Cerebellar cortex (tissue), 1 donor: ENCODE measurements at regions not wholly inside any gene's neighbourhood (a gene's known extent, or its start where the extent isn't known, plus 50 kb on each side); places are given as distances from the start of the nearest gene placed in this dataset.

Experiments used
- DNase-seq: peaks from one replicate; pipeline ENCODE4 v3.0.0-alpha.2; 2015; ENCODE audit warnings: low spot score

- peak; percentile 17 for DNase-seq
These were observed 230.5 kb downstream of the IDS start for GRCh38 chrX:149274516-149275105.

DNA sequence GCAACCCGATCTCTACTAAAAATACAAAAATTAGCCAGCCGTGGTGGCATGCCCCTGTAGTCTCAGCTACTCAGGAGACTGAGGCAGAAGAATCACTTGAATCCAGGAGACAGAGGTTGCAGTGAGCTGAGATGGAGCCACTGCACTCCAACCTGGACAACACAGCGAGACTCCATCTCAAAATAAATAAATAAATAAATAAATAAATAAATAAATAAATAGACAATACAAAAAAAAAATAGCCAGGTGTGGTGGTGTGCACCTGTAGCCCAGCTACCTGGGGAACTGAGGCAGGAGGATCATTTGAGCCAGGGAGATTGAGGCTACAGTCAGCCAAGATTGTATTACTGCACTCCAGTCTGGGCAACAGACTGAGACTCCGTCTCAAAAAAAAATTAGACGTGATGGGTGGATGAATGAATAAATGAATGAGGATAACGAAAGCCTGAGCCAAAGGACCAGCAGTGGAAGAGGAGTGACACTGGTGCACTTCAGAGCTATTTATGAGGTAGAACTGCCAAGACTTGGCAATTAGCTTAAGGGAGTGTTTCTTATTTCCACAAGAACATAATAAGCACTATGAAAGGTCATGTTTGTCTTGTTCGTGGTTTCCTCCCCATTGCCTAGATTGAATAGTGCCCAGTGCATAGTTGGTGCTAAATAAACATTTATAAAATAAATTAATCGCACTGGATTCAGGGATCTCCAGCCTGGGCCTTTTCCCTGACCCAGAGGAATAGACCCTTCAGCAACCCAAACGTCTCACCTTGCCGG lies 232.2 kb downstream of the IDS start:
- no peak for DNase-seq

GRCh38 chrX:149267878-149268813 lies 237.0 kb downstream of the IDS start:
- DNase-seq, result no peak

- no peak for DNase-seq
These were observed 243.0 kb downstream of the IDS start for GRCh38 chrX:149262086-149262485.

DNA sequence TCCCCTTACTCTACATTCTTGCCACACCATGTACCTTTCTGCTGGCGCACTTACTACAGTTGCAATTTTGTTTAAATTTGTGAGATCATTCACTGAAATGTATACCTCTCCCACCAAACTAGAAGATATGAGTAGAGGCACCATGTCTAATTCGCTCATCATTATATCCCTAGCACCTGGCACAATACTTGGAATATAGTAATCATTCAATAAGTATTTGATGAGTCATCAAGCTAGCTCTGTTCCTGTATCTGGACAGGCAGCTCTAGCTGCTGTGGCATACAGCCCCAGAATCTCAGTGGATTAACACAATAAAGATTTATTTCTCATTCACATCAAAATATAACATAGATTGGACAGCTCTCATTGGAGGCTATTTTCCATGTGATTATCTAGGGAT lies 245.9 kb downstream of the IDS start:
- DNase-seq, result no peak

- DNase-seq, result no peak
These were observed 249.2 kb downstream of the IDS start for GRCh38 chrX:149255860-149256259.

DNA sequence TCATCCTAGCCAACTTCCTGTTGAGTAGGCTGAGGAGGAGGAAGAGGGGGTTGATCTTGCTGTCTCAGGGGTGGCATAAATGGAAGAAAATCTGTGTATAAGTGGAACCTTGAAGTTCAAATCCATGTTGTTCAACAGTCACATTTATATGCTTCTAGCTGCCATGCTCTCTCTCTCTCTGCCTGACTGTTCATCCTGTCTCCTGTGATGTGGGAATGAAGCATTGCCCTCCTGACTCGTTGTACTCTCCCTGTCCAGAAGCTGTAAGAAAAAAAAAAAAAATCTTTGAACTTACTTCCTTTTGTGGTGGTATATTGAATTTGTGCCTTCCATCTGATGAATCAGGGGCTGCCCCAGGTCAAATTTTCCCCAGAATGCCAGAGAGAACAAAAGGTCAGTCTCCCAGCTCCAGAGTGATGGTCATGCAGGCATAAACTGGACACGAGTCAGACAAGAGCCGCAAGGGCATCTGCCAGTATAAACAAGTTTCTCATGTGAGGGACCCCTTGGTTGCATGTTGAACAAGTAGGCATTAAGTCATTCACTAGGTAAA lies 257.0 kb downstream of the IDS start:
- DNase-seq, result no peak

DNA sequence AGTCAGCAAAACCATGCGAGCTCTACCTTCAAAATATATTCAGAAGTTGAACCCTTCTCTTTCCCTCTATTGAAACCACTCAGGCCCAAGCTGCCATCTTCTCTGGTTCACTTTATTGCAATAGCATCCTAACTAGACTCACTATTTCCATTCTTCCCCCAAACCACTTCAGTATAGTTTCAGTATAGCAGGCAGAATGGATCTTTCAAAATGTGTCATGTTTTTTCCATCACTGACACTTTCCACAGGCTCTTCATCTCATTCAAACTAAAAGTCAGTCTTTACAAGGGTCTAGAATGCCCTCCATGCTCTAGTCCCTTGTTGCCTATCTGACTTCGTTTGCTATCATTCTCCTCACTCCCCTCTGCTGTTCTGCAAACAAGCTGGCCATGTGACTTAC lies 274.4 kb downstream of the IDS start:
- no peak for DNase-seq

GRCh38 chrX:149223854-149224253 lies 281.3 kb downstream of the IDS start:
- DNase-seq, result no peak

- DNase-seq, result no peak
These were observed 283.1 kb downstream of the IDS start for GRCh38 chrX:149222040-149222439.

- DNase-seq, result no peak
These were observed 283.9 kb downstream of the IDS start for GRCh38 chrX:149221230-149221629.

DNA sequence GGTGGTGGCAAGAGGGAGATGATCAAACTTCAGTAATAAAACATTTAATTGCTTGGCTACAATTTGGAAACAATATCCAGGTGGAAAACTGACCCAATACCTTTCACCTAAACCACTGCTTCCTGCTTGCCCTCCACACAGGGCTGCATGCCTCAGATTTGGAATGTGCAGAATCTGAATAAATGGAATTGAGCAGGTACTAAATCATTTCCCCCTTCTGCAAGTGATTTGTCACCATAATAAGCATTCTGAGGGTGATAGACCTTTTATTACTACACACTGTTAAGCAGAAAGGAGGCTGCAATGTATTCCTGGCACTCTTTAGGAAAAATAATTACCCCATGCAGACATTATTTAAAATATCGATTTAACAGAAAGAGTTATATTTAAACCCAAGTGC lies 291.8 kb downstream of the IDS start:
- no peak for DNase-seq

- no peak for DNase-seq
These were observed 296.8 kb downstream of the IDS start for GRCh38 chrX:149208307-149208706.

GRCh38 chrX:149207518-149207917 lies 297.6 kb downstream of the IDS start:
- DNase-seq, result no peak

GRCh38 chrX:149205937-149206336 lies 299.2 kb downstream of the IDS start:
- no peak for DNase-seq

DNA sequence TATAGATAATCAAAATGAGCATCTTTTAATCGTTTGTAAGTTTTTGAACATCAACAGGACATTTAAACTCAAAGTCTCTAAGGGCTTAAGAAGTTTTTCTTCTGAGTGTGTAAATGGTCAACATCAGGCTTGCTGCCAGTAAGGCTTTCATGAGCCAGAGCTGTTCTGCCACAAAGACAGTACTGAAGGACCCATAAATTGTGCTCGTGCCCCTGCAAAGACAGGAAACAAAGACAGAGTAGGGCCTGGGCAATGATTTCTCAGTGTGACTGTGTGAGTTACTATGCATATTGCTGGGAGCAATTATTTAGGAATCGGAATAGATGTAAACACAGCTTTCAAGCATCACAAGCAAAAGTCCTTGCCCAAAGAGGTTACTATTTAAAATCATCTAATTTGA lies 300.0 kb downstream of the IDS start:
- DNase-seq, result no peak

GRCh38 chrX:149199734-149200133 lies 305.4 kb downstream of the IDS start:
- no peak for DNase-seq

DNA sequence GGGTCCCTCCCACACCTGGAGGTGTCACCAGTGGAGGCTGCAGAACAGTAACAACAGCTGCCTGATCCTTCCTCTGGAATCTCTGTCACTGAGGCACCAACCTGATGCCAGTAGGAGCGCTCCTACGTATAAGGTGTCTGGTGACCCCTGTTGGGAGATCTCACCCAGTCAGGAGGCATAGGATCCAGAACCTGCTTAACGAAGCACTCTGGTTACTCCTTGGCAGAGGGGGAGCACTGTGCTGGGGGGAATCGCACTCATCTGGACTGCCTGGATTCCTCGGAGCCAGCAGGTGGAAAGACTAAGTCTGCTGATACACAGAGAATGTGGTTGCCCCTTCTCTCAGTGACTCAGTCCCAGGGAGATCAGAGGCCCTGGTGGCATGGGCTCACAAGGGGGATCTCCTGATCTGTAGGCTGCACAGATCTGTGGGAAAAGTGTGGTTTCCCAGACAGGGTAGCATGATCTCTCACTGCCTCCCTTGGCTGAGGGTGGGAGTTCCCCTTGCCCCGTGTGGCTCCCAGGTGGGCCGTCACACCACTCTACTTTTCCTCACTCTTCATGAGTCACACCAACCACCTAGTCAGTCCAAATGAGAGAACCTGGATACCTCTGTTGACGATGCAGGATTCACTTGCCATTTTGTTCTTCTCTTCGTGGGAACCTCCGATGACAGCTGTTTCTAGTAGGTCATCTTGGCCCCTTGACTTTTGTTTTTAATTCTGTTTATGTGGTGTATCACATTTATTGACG lies 305.9 kb downstream of the IDS start:
- no peak for DNase-seq

DNA sequence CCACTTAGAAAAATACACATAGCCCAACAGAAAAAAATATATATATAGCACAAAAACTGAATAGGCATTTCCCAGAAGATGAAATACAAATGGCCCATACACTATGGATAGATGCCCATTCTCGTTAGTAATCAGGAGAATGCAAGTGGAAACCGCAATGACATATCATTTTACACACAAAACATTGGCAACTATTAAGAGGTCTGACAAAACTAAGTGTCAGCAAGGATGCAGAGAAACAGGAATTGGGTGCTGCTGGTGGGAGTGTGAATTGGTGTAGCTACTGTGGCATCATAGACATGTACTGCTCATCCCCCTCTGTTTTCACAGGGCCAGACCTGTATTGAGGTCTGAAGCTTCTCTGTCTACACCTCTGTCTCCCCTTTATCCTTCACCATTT lies 320.0 kb downstream of the IDS start:
- DNase-seq, result no peak

DNA sequence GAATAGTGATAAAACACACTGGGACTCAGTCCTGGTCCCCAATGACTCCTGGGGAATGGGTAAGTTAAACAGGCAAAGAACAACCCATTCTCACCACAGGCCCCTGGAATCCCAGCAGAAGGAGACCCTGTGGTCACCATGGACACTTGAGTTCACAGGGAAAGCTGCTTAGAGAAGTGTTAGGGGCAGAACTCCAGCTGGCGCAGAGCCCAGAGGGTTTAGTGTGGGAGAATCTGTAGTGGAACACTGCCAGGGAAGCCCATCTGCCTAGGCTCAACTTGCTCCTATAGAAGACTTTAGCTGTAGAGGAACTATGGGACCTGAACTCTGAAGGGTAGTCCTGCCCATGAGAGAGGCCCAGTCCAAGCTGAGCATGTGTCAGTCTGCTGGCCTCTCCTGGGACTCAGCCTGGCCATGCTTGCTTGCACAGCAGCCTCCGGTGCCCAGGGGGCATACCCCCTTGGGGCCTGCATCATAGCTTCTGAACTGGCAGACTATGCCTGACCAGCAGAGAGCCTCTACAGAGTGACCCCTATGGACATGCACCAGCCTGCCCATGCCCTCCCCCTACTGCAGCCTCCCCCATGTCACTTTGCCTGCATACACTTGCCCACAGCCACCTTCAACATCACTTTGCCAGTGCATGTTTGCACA lies 343.5 kb downstream of the IDS start:
- no peak for DNase-seq

- DNase-seq, result no peak
These were observed 347.1 kb downstream of the IDS start for GRCh38 chrX:149157976-149158375.
